Hepatocyte (in vitro differentiated cells): ENCODE measurements at regions not wholly inside any gene's neighbourhood (a gene's known extent, or its start where the extent isn't known, plus 50 kb on each side); places are given as distances from the start of the nearest gene placed in this dataset.

Source experiments
- EZH2 ChIP-seq: fragments of 200-600 bp; sonication (generic); IDR thresholded peaks from 2 replicates; pipeline ENCODE4 v1.6.1; 2016; ENCODE audit warnings: antibody characterized with exemption, mild to moderate bottlenecking, borderline replicate concordance
- TF ChIP-seq, protein P1 (sequence below): fragments of 200-600 bp; sonication (generic); IDR thresholded peaks from 2 replicates; pipeline ENCODE4 v1.5.1; 2016; ENCODE audit warnings: antibody characterized with exemption, mild to moderate bottlenecking; ENCODE audit not compliant: poor library complexity

DNA sequence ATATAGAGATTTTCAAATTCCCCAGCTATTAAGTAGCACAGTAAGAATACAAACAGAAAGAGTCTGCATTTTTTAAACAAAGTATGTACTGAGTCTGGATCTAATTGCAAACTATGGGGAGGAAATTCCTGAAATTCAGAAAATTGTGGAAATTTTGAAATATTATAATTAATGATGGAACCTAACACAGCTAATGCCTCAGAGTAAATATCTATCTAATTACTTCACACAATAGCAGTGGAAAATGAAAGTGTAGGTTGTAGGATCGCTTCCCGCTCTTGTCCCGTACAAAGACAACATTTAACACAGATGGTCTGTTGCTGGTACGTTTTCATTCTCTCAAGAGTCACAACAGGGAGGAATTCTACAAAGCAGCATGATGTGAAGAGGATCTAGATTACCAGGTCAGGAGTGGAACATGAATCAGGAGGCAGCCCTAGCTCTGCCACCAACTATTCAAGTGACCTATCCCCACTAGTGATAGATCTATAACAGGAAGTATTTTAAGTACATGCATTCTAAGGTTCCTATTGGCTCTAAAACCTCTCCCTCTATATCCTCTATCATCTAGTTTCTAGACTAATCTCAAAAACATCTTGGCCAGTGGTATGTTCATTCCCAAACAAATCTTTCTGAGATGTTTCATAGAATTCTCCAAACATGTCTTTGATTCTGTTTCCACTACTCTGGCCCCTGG is 58.9 kb upstream of the GRAMD2B start:
- TF ChIP-seq EZH2 = no peak
- TF ChIP-seq, protein P1, sequence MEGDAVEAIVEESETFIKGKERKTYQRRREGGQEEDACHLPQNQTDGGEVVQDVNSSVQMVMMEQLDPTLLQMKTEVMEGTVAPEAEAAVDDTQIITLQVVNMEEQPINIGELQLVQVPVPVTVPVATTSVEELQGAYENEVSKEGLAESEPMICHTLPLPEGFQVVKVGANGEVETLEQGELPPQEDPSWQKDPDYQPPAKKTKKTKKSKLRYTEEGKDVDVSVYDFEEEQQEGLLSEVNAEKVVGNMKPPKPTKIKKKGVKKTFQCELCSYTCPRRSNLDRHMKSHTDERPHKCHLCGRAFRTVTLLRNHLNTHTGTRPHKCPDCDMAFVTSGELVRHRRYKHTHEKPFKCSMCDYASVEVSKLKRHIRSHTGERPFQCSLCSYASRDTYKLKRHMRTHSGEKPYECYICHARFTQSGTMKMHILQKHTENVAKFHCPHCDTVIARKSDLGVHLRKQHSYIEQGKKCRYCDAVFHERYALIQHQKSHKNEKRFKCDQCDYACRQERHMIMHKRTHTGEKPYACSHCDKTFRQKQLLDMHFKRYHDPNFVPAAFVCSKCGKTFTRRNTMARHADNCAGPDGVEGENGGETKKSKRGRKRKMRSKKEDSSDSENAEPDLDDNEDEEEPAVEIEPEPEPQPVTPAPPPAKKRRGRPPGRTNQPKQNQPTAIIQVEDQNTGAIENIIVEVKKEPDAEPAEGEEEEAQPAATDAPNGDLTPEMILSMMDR = no peak
